Prostate gland (tissue), 2 donors: ENCODE measurements at regions not wholly inside any gene's neighbourhood (a gene's known extent, or its start where the extent isn't known, plus 50 kb on each side); places are given as distances from the start of the nearest gene placed in this dataset.

Source experiments
- POLR2A ChIP-seq: fragments of 450-650 bp; IDR thresholded peaks from one replicate; pipeline ENCODE4 v1.6.1; 2016; ENCODE audit warnings: antibody characterized with exemption, mild to moderate bottlenecking
- POLR2AphosphoS5 ChIP-seq: sonication (generic); formaldehyde crosslinking; IDR thresholded peaks from one replicate; pipeline ENCODE4 v1.6.1; 2017; ENCODE audit warnings: antibody characterized with exemption
- TF ChIP-seq, protein P1 (sequence below), 4 experiments: fragments of 200-600 bp in 2 of 4; fragments of 450-650 bp in 2 of 4; sonication (generic) in 2 of 4; IDR thresholded peaks; 1 replicate in 3 of 4; 2 replicates in 1 of 4; pipeline ENCODE4 v1.5.1; 2016 to 2019; ENCODE audit warnings: antibody characterized with exemption in 4 of 4, mild to moderate bottlenecking in 2 of 4, moderate library complexity in 2 of 4

DNA sequence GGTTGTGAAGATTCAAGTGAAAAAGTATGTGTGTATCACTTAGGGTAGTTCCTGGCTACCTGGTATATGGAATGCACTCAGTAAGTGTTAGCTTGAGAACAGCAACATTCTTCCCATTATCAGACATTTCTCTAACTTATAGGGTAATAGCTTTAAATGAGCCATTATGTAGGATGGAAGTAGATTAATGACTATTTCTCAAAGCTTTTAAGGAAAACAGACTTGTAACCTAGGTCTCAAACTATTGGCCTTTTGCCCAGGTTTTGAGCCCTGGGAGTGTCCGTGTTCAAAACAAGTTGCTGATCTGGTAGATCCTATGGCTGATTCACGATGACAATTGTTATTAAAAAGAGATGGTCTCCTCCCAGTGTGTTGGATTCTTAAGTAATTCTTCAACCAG lies 129.1 kb upstream of the UMPS start:
- TF ChIP-seq, protein P1, sequence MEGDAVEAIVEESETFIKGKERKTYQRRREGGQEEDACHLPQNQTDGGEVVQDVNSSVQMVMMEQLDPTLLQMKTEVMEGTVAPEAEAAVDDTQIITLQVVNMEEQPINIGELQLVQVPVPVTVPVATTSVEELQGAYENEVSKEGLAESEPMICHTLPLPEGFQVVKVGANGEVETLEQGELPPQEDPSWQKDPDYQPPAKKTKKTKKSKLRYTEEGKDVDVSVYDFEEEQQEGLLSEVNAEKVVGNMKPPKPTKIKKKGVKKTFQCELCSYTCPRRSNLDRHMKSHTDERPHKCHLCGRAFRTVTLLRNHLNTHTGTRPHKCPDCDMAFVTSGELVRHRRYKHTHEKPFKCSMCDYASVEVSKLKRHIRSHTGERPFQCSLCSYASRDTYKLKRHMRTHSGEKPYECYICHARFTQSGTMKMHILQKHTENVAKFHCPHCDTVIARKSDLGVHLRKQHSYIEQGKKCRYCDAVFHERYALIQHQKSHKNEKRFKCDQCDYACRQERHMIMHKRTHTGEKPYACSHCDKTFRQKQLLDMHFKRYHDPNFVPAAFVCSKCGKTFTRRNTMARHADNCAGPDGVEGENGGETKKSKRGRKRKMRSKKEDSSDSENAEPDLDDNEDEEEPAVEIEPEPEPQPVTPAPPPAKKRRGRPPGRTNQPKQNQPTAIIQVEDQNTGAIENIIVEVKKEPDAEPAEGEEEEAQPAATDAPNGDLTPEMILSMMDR (IDR thresholded peaks at IDR 0.05), result no peak
- TF ChIP-seq POLR2AphosphoS5 (no peak), POLR2A (no peak)
